ENCODE measurements at regions not wholly inside any gene's neighbourhood (a gene's known extent, or its start where the extent isn't known, plus 50 kb on each side); places are given as distances from the start of the nearest gene placed in this dataset.

GRCh38 chr2:163401481-163401880, 334.3 kb downstream of the FIGN start:
- no peak for DNase-seq (ENCODE audit: extremely low read depth, low read depth)
- no peak for TF ChIP-seq CTCF (IDR thresholded peaks at IDR 0.05; ENCODE audit: low read depth, low read length)

GRCh38 chr2:163397451-163397850, 338.4 kb downstream of the FIGN start:
- DNase-seq (ENCODE audit: extremely low read depth, low read depth): no peak
- TF ChIP-seq CTCF (IDR thresholded peaks at IDR 0.05; ENCODE audit: low read depth, low read length): no peak

- DNase-seq (ENCODE audit: extremely low read depth, low read depth): no peak
- no peak for TF ChIP-seq CTCF (IDR thresholded peaks at IDR 0.05; ENCODE audit: low read depth, low read length)
Measured at GRCh38 chr2:163395602-163396001, 340.2 kb downstream of the FIGN start.

GRCh38 chr2:163389838-163390237, 346.0 kb downstream of the FIGN start:
- DNase-seq (ENCODE audit: extremely low read depth, low read depth): no peak
- TF ChIP-seq CTCF (IDR thresholded peaks at IDR 0.05; ENCODE audit: low read depth, low read length): no peak

DNA sequence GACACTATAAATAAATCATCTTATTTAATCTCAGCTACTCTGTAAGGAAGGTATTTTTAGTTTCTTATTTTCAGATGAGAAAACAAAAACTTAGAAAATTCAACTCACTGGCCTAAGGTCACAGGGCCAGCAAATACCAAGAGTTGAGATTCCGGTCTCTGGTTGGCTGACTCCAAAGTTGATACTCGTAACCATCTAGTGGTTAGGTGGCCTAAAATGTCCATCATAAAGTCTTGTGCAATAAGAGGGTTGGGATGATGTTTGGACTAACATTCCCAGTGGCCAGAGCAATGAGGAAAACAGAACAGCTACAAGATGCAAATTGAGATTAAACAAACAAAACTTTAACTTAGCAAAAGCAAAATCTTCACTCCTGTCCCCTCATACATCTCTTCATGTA, 360.3 kb downstream of the FIGN start:
- no peak for TF ChIP-seq CTCF (IDR thresholded peaks at IDR 0.05; ENCODE audit: low read depth, low read length)
- no peak for DNase-seq (ENCODE audit: extremely low read depth, low read depth)

DNA sequence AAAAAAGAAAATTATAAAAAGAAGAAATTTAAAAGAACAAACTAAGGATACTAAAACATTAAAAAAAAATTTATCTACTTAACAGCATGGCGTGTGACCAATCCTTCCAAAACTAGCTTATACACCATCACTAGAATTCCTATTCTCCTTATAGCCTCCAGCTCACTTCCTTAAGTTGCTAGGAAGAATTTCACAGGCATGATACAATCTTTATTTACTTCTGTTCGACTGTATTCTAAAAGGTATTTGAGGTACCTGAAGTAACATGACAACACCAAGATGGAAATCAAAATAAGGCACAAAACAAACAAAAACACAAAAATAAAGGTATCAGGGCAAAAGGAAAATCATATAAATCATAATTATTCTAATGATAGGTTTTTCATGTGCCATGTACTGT, 360.7 kb downstream of the FIGN start:
- no peak for TF ChIP-seq CTCF (IDR thresholded peaks at IDR 0.05; ENCODE audit: low read depth, low read length)
- no peak for DNase-seq (ENCODE audit: extremely low read depth, low read depth)

DNA sequence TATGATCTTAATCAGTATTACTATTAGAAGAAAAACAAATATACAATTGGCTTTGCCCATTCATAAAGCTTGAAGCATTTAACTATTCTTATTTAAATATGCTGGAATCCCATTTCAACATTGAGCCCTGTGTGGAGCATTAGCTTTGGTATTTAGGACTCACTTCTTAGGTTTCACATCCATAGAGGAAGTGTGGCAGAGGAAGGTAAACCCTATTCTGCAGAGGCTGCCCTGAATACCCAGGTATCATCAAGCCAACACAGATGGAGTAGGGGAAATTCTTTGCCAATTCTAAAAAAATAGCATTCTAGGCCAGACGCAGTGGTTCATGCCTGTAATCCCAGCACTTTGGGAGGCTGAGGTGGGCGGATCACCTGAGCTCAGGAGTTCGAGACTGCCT, 361.5 kb downstream of the FIGN start:
- DNase-seq (ENCODE audit: extremely low read depth, low read depth): no peak
- no peak for TF ChIP-seq CTCF (IDR thresholded peaks at IDR 0.05; ENCODE audit: low read depth, low read length)
